Myocyte (in vitro differentiated cells): ENCODE measurements at regions not wholly inside any gene's neighbourhood (a gene's known extent, or its start where the extent isn't known, plus 50 kb on each side); places are given as distances from the start of the nearest gene placed in this dataset.

Experiments
- DNase-seq: peaks from one replicate; pipeline ENCODE4 v3.0.0-alpha.2; 2012; ENCODE audit warnings: low read depth

DNA sequence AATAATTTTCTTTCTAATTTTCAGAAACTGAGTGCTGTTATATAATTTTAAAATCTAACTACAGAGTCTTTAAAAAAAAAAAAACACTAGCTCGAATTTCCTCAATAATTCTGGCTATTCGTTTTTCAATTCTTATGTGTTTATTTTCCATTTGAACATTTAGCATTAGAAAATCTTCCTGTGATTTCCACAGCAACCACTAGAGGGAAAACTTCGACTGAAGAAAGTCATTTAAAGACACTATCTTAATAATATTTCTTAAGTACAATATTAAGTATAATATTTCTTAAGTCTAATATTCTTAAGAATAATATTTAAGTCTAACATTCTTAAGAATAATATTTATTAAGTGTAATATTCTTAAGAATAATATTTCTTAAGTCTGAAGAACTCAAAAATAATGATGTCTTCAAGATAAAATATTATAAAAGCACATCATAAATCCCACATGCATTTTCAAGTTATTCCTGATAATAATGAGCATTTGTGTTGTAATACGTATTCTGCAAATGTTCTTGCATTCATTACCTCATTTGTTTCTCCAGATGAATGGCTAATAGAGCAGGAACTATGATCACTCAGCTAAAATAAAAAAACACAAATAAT, 118.4 kb upstream of the WDR17 start:
- DNase-seq = peak; percentile 64

DNA sequence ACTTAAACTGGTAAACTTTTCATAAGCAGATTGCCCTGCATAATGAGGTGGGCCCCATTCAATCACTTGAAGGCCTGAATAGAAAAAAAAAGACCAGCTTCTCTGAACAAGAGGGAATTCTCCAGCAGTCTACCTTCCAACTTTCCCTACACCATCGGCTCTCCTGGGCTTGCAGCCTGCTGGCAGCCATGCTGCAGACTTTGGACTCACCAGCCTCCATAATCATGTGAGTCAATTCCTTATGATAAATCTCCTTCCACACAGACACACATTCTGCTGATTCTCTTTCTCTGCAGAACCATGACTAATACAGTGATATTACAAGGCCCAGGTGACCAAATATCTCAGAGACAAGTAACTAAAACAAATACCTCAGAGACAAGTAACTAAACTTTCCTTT, 113.8 kb upstream of the WDR17 start:
- DNase-seq = no peak

DNA sequence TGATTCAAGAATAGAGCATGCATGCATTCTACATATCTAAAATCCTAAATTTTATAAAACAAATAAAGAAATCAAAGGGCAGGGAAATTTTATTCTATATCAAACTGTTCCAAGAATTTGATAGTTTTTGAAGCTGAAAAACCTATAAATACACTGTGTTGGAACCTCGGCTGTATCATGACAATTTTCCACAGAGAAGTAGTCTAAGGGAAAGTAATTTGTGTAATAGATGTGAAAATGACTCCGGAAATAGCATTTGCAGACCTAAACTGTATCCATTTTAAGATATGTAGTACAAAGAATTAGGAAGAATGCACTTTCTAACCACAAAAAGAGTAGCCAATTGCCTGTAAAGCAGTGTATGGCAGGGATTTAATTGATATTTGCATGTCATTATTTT, 112.5 kb upstream of the WDR17 start:
- no peak for DNase-seq

GRCh38 chr4:175953960-175954521, 111.6 kb upstream of the WDR17 start:
- no peak for DNase-seq

- DNase-seq = no peak
Measured at GRCh38 chr4:175954685-175955084, 111.0 kb upstream of the WDR17 start.

DNA sequence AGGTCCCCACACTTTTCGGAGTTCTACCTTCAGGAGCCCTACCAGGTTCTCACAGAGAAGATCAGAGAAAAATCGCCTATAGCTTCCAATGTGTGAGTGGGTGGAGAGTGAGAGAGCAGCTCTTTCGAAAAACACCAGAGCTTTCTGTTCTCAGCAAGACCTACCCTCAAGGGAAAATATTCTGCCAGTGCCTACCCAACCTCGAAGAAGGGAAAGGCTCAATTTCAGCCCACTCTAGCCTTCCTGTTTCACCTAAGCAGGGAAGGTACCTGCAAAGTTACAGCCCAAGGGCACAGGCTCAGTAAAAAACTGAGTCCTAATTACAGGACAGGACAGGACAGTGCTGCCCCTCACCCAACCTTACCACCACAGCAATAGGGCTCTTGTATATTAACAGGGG, 104.0 kb upstream of the WDR17 start:
- no peak for DNase-seq

DNA sequence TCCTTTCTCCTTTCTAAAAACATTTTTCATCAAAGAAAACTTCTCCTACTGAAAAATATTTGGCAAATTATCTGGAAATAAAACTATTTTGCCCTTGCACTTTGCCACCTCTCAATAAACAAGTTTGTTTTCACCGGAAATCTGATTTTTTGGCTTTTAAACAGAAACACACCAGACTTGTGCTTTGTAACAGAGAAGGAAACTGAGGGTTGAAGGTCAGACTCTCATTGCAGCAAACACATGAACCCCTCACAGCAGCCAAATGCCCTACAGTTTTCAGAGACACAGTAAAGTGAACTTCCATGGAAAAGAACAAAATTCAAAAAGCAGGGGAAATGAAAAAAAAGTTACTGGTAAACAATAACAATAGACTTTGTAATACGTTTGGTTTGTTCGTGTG, 95.6 kb upstream of the WDR17 start:
- no peak for DNase-seq

DNA sequence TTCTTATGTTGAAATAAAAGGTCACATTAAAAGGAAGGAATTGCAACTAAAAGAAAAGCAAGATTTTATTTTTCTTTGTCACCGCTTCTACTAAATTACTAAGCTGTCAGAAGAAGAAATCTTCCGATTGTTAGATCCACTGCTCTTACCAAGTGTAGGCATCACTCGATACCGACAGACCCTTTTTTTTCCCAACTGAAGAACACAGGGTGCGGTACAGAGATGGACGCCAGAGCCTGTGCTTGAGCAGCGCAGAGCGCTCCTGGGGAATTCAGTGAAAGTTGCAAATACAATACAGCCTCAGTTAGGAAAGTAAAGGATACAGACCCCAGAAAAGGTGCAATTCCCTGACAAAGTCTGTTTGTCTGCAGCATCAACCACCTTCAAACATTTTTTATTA, 94.9 kb upstream of the WDR17 start:
- DNase-seq = no peak

DNA sequence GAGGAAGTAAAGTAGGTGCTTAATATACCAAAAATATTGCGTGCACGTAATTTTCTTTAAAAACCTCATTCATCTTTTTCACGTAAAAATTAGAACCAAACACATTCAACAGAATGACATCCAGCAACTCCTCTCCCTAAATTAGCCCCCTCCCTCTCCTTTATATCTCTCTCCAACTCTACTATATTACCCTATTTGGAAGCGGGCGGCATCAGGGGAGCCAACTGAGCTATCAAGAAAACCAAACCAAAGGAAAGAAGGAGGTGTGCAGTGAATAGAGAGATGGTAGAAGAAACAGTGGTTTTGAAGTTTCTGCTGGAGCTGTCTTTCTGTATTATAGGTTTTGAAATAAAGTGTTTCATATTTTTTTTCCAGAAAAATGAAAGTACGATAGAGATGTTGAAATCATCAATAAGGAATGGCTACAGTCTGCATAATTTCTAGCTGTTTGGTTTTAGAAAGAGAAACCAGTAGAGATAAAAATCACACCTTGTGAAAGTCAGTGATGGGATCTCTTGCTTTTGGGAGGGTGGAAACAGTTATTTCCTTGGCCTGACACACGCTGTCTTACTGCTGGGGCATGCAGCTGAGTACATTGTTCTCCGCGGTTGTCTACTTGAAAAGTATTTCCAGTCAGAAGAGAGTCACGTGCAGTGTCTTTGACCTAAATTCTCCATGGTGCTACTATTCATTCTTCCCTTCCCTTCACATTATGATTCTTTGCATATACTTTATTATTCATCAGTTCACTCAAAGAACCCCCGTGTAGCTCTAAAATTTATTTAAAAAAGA, 94.1 kb upstream of the WDR17 start:
- DNase-seq = no peak

- no peak for DNase-seq
Measured at GRCh38 chr4:175973027-175973923, 92.4 kb upstream of the WDR17 start.

DNA sequence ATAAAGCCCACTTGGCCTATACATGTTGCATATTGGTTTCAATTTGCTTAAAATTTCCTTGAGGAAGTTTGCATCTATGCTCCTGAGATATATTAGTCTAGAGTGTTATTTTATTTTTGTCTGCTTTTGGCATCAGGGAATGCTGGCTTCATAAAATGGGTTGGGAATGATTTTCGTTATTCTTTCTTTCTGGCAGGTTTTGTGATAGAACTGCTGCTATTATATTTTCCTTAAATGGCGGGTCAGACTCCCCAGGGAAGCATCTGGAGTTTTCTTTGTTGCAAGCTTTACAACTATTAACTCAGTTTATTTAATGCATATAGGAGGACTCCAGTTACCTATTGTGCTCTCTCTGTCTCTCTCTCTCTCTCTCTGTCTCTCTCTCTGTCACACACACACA, 82.0 kb upstream of the WDR17 start:
- no peak for DNase-seq

DNA sequence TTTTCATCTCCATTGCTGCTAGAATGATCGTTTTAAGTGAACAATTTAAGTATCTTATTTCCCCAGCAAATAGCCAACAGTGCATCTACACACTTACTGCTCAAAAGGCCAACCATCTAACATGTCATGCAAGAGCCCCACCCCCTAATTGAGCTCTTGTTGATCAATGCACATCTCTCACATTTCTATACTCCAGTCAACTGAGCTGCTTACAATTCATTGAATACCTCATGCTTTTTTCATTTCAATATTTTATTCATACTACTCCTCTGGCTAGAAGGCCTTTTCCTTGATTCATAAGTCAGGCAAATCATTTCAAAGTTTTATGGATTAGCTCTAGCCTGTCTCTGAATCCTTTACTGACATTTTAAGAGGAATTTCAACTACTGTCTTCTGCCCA, 79.0 kb upstream of the WDR17 start:
- no peak for DNase-seq

DNA sequence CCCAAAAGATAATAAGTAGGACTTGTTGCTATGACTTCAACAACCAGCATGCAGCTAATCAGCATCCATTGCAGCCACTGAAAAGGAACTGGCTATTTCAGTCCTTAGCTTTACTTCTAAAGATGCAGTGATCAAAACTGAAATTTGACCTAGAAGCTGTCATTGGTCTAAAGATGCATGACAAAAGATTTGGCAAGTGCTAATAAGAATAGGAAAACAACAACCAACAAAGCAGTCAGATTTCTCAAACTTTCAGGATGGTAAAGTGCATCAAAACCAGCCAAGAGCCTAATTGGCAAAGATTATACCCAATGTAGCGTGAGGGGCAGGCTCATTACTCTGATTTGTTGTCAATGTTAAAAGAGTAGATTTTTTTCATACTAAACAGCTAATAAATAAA, 77.1 kb upstream of the WDR17 start:
- DNase-seq = no peak

- DNase-seq = no peak
Measured at GRCh38 chr4:175996206-175996605, 69.4 kb upstream of the WDR17 start.

DNA sequence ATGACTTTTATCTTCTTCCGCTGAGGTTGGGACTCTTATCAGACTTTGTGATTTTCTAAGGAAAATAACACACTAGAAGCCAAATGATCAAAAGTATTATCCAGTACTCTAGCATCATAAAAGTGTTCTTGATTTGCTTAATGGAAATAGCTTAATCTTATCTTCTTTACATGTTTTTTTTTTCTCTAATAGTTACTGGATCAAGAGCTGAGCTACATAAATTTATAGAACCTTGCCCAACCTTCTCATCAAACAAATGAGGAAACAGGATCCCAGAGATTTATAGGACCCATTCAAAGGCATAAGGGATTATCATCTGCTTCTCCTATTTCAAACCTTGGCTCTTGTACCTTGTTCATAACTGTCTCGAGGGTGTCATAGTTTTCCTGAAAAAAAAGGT, 68.3 kb upstream of the WDR17 start:
- DNase-seq = no peak

GRCh38 chr4:175998782-175999181, 66.9 kb upstream of the WDR17 start:
- no peak for DNase-seq

DNA sequence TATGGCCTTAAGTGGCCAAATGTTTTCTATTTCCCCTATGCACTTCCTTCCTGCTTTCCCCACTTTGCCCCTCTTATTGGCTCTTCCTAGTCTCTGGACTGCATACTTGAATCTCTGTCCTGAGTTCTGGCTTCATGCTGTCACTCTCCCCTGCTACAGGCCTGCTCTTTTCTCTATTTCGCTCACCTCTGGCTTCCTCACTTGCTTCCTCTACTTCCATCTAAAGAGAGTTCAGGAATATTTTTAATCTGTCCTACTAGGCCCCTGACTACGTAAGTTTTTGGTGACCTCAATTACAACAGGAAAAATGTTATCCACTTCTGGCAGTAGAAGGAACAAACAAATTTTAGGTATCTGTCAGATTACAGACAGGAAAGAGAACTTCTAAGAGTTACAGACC, 65.7 kb upstream of the WDR17 start:
- DNase-seq = no peak

DNA sequence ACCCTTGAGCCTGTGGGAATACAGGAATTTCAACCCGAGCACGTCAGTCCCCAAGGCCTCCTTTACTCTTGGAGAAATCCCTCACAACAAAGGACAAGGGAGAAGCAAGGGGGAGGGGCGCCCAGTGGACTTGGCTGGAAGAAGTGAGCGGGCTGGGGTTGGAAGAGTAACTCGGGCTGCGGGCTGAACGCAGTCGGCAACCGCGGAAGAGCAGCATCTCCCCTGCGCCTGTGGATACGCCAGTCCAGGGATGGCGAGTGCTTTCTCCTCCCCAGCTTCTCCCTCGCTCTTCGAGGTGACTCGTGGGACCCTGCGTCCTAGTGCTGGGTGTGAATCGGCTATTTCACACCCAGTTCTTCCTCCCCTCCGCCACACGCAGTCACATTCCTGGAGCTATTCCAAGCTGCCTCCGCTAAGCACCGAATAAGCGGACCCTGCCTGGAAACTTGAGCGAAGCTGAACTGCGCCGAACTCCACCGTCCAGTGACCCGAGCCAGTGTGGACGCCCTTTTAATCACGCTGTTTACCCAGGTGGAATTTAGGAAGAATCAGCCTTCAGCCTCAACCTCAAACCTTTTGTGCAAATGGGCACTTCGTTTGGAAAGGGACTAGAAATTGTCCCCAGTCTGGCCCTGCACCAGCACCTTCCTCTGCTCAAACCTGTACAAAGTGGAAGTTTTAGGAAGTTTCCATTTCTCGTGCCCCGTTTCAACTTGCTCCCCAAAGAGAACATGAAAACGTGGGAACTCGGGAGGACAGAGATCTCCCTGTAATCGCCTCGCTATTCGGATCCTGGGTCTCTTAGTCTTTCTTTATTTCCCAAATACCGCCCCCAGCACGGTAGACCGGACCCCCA, 64.3 kb upstream of the WDR17 start:
- peak; percentile 24 for DNase-seq

GRCh38 chr4:176002007-176002613, 63.5 kb upstream of the WDR17 start:
- peak; percentile 28 for DNase-seq

GRCh38 chr4:176005766-176006165, 59.9 kb upstream of the WDR17 start:
- DNase-seq = no peak
